ENCODE measurements at regions not wholly inside any gene's neighbourhood (a gene's known extent, or its start where the extent isn't known, plus 50 kb on each side); places are given as distances from the start of the nearest gene placed in this dataset.

DNA sequence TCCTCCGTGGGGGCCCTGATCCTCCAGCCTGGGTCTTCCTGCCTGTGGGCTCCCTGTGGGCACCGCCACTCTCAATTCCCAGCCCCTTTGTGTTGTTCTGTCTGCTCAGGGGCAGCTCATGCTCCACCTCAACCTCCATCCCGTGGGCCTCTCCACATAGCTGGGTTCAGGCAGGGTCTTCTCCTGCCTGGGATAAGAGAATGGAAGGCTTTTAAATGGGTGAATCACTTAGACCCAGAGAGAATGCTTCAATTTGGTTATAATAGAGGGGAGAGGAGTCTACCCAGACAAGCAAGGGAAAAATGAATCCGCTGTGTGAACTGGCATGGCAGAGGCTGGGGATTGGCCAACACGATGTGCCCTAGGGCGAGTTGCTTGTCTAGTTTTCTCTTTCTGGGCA is 138.4 kb upstream of the MYCN start:
- in situ Hi-C loops (cut with HindIII; ENCODE audit: low pct_unique_long_range_greater_than_20kb, low sequenced_read_pairs): no loop called here
- Histone ChIP-seq H3K4me3 (ENCODE audit: low read depth in 2 of 2, low read length in 2 of 2) (no peak overlapping the region), H3K27me3 (ENCODE audit: control insufficient read depth, insufficient read depth, low read length) (no peaks in the 10 kb centered on the region), H3K27ac (ENCODE audit: low read length) (no peak overlapping the region), H3K36me3 (ENCODE audit: control insufficient read depth, insufficient read depth, low read length) (no peaks in the 10 kb centered on the region), H3K4me1 (ENCODE audit: control insufficient read depth, insufficient read depth, low read length) (no peaks in the 10 kb centered on the region), H3K9me3 (ENCODE audit: control insufficient read depth, insufficient read depth, low read depth, low read length) (no peaks in the 10 kb centered on the region)
- BruUV-seq (replicated peaks): no TSS peak
- ATAC-seq (no peak), DNase-seq (ENCODE audit: low read depth, low spot score) (no peak)
- CTCF ChIA-PET: no interaction called here
- intact Hi-C loops (cut with micrococcal nuclease; ENCODE audit: unreplicated experiment): no loop called here
- no peak for TF ChIP-seq TCF7L2 (IDR thresholded peaks at IDR 0.05; ENCODE audit: low read depth, low read length)
- TF ChIP-seq, protein P1, sequence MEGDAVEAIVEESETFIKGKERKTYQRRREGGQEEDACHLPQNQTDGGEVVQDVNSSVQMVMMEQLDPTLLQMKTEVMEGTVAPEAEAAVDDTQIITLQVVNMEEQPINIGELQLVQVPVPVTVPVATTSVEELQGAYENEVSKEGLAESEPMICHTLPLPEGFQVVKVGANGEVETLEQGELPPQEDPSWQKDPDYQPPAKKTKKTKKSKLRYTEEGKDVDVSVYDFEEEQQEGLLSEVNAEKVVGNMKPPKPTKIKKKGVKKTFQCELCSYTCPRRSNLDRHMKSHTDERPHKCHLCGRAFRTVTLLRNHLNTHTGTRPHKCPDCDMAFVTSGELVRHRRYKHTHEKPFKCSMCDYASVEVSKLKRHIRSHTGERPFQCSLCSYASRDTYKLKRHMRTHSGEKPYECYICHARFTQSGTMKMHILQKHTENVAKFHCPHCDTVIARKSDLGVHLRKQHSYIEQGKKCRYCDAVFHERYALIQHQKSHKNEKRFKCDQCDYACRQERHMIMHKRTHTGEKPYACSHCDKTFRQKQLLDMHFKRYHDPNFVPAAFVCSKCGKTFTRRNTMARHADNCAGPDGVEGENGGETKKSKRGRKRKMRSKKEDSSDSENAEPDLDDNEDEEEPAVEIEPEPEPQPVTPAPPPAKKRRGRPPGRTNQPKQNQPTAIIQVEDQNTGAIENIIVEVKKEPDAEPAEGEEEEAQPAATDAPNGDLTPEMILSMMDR (IDR thresholded peaks at IDR 0.05): no peak
- no peak for TF ChIP-seq SIN3A (IDR thresholded peaks at IDR 0.05; ENCODE audit: borderline replicate concordance, insufficient read depth, low read depth, low read length)
- no peak for TF ChIP-seq POLR2AphosphoS5 (IDR thresholded peaks at IDR 0.05; ENCODE audit: low read depth, low read length)
- TF ChIP-seq, protein P2, sequence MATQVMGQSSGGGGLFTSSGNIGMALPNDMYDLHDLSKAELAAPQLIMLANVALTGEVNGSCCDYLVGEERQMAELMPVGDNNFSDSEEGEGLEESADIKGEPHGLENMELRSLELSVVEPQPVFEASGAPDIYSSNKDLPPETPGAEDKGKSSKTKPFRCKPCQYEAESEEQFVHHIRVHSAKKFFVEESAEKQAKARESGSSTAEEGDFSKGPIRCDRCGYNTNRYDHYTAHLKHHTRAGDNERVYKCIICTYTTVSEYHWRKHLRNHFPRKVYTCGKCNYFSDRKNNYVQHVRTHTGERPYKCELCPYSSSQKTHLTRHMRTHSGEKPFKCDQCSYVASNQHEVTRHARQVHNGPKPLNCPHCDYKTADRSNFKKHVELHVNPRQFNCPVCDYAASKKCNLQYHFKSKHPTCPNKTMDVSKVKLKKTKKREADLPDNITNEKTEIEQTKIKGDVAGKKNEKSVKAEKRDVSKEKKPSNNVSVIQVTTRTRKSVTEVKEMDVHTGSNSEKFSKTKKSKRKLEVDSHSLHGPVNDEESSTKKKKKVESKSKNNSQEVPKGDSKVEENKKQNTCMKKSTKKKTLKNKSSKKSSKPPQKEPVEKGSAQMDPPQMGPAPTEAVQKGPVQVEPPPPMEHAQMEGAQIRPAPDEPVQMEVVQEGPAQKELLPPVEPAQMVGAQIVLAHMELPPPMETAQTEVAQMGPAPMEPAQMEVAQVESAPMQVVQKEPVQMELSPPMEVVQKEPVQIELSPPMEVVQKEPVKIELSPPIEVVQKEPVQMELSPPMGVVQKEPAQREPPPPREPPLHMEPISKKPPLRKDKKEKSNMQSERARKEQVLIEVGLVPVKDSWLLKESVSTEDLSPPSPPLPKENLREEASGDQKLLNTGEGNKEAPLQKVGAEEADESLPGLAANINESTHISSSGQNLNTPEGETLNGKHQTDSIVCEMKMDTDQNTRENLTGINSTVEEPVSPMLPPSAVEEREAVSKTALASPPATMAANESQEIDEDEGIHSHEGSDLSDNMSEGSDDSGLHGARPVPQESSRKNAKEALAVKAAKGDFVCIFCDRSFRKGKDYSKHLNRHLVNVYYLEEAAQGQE (IDR thresholded peaks at IDR 0.05; ENCODE audit: insufficient read depth in 1 of 2, low read depth in 2 of 2, low read length in 1 of 2): no peak
- POLR2A ChIA-PET: no interaction called here

DNA sequence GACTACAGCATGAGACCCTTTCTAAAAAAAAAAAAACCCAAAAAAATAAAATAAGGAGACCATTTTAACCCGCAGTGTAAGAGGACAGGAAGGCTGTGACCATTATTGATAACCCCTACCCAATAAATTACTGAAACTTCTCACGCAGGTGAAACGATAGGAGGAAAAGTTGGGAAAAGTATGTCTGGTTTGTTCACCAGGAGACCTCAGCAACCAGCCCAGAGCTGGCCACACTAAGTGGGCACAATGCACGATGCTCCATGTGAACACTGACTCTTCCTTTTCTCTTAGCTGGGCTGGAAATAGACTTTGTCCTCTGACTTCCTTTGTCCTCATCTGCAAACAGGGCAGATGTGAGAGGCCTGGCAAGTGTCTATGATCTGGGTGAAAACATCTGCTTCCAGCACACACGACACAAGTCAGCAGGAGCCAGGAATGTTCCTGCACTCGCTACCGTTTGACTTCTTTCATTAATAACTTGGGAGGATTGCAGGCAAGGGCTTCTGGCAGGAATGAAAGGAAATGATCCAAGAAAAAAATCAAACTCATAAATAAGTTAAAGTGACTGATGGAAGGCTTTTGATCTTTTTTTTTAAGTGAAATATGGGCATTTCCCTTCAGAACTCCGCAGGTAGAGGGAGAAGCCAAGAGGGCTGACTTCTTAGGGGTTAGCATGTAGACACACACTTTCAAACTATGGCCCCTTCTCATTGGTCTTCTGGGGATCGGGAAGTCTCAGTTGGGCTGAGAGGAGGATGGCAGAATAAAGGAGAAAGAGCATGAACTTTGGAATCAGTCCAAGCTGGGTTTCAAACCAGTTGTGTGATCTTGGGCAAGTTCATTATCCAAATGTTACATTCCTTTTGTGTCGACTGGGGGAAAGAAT is 137.4 kb upstream of the MYCN start:
- Histone ChIP-seq H3K27ac (ENCODE audit: low read length) (no peak overlapping the region), H3K9me3 (ENCODE audit: control insufficient read depth, insufficient read depth, low read depth, low read length) (no peaks in the 10 kb centered on the region), H3K4me3 (ENCODE audit: low read depth in 2 of 2, low read length in 2 of 2) (no peak overlapping the region), H3K36me3 (ENCODE audit: control insufficient read depth, insufficient read depth, low read length) (no peaks in the 10 kb centered on the region), H3K27me3 (ENCODE audit: control insufficient read depth, insufficient read depth, low read length) (no peaks in the 10 kb centered on the region), H3K4me1 (ENCODE audit: control insufficient read depth, insufficient read depth, low read length) (no peaks in the 10 kb centered on the region)
- BruUV-seq (replicated peaks): no TSS peak
- ChIA-PET CTCF (no interaction called here), POLR2A (no interaction called here)
- TF ChIP-seq POLR2AphosphoS5 (IDR thresholded peaks at IDR 0.05; ENCODE audit: low read depth, low read length) (no peak), TCF7L2 (IDR thresholded peaks at IDR 0.05; ENCODE audit: low read depth, low read length) (no peak), SIN3A (IDR thresholded peaks at IDR 0.05; ENCODE audit: borderline replicate concordance, insufficient read depth, low read depth, low read length) (no peak)
- TF ChIP-seq, protein P2 (IDR thresholded peaks at IDR 0.05; ENCODE audit: insufficient read depth in 1 of 2, low read depth in 2 of 2, low read length in 1 of 2): no peak
- TF ChIP-seq, protein P1 (IDR thresholded peaks at IDR 0.05): no peak
- in situ Hi-C loops (cut with HindIII; ENCODE audit: low pct_unique_long_range_greater_than_20kb, low sequenced_read_pairs) (no loop called here), intact Hi-C loops (cut with micrococcal nuclease; ENCODE audit: unreplicated experiment) (no loop called here)
- DNase-seq (ENCODE audit: low read depth, low spot score) (no peak), ATAC-seq (no peak)
